GM21529 (cell line): ENCODE measurements at regions not wholly inside any gene's neighbourhood (a gene's known extent, or its start where the extent isn't known, plus 50 kb on each side); places are given as distances from the start of the nearest gene placed in this dataset.
"Not testable (repeated sequence)": the region's sequence is repeated elsewhere in the genome, so short reads cannot be mapped to it uniquely, and the experiment has no call there.

Source experiments
- ATAC-seq: cut with Tn5 transposase; IDR thresholded peaks from one replicate; pipeline ENCODE4 v1.9.1; 2021; ENCODE audit not compliant: unreplicated experiment

- no peak for ATAC-seq
Measured at GRCh38 chrX:27162496-27162895, 300.6 kb downstream of the PPP4R3C start.

- not testable (repeated sequence) for ATAC-seq
Measured at GRCh38 chrX:27156921-27157320, 306.2 kb downstream of the PPP4R3C start.

- ATAC-seq: no peak
Measured at GRCh38 chrX:27136325-27136724, 326.8 kb downstream of the PPP4R3C start.

GRCh38 chrX:27132862-27133261, 330.3 kb downstream of the PPP4R3C start:
- no peak for ATAC-seq

- ATAC-seq: not testable (repeated sequence)
Measured at GRCh38 chrX:27087176-27087575, 376.0 kb downstream of the PPP4R3C start.

- no peak for ATAC-seq
Measured at GRCh38 chrX:27086237-27086636, 376.9 kb downstream of the PPP4R3C start.

GRCh38 chrX:27085346-27085745, 377.8 kb downstream of the PPP4R3C start:
- ATAC-seq: no peak

GRCh38 chrX:27078371-27078770, 384.8 kb downstream of the PPP4R3C start:
- no peak for ATAC-seq

- ATAC-seq: no peak
Measured at GRCh38 chrX:27057883-27058282, 405.3 kb downstream of the PPP4R3C start.

GRCh38 chrX:27039332-27039731, 423.8 kb downstream of the PPP4R3C start:
- ATAC-seq: no peak

GRCh38 chrX:27008486-27008885, 454.7 kb downstream of the PPP4R3C start:
- no peak for ATAC-seq

GRCh38 chrX:26999634-27000033, 463.5 kb downstream of the PPP4R3C start:
- ATAC-seq: no peak

- ATAC-seq: no peak
Measured at GRCh38 chrX:26958261-26958660, 504.9 kb downstream of the PPP4R3C start.

- ATAC-seq: no peak
Measured at GRCh38 chrX:26954029-26954428, 509.1 kb downstream of the PPP4R3C start.

- no peak for ATAC-seq
Measured at GRCh38 chrX:26952213-26952612, 510.9 kb downstream of the PPP4R3C start.

GRCh38 chrX:26927419-26927818, 535.7 kb downstream of the PPP4R3C start:
- no peak for ATAC-seq

GRCh38 chrX:26925088-26925487, 538.1 kb downstream of the PPP4R3C start:
- no peak for ATAC-seq

- ATAC-seq: no peak
Measured at GRCh38 chrX:26922278-26922677, 540.9 kb downstream of the PPP4R3C start.

- peak; percentile 45 for ATAC-seq
Measured at GRCh38 chrX:26918631-26919030, 544.5 kb downstream of the PPP4R3C start.

- ATAC-seq: no peak
Measured at GRCh38 chrX:26916991-26917390, 546.1 kb downstream of the PPP4R3C start.

GRCh38 chrX:26915064-26915463, 548.1 kb downstream of the PPP4R3C start:
- ATAC-seq: no peak

- ATAC-seq: no peak
Measured at GRCh38 chrX:26914232-26914631, 548.9 kb downstream of the PPP4R3C start.

- not testable (repeated sequence) for ATAC-seq
Measured at GRCh38 chrX:26911785-26912184, 551.4 kb downstream of the PPP4R3C start.

GRCh38 chrX:26909728-26910127, 553.4 kb downstream of the PPP4R3C start:
- ATAC-seq: peak; percentile 52
